Mesothelial cell of epicardium (in vitro differentiated cells): ENCODE measurements at regions not wholly inside any gene's neighbourhood (a gene's known extent, or its start where the extent isn't known, plus 50 kb on each side); places are given as distances from the start of the nearest gene placed in this dataset.

ENCODE experiments used
- DNase-seq, 2 experiments: peaks; one replicate each; pipeline ENCODE4 v3.0.0; 2021; ENCODE audit warnings: low spot score in 2 of 2; ENCODE audit not compliant: unreplicated experiment in 2 of 2
- H3K27ac Mint-ChIP-seq: 2 replicates; pipeline ENCODE4 v1.8.0; 2021; ENCODE audit warnings: mixed read lengths
- H3K27me3 Mint-ChIP-seq: 2 replicates; pipeline ENCODE4 v1.8.0; 2021; ENCODE audit warnings: low read depth, mixed read lengths
- H3K36me3 Mint-ChIP-seq: 2 replicates; pipeline ENCODE4 v1.8.0; 2021; ENCODE audit warnings: mixed read lengths
- H3K4me1 Mint-ChIP-seq: 2 replicates; pipeline ENCODE4 v1.8.0; 2021; ENCODE audit warnings: mixed read lengths
- H3K4me3 Mint-ChIP-seq: 2 replicates; pipeline ENCODE4 v1.8.0; 2021; ENCODE audit warnings: mild to moderate bottlenecking, moderate library complexity, mixed read lengths
- H3K9me3 Mint-ChIP-seq: 2 replicates; pipeline ENCODE4 v1.8.0; 2021; ENCODE audit warnings: mixed read lengths
- TF ChIP-seq, protein P1 (sequence below): fragments of 200-600 bp; sonication (generic); IDR thresholded peaks from one replicate; pipeline ENCODE4 v1.5.0; 2021; ENCODE audit warnings: antibody characterized with exemption; ENCODE audit not compliant: unreplicated experiment

DNA sequence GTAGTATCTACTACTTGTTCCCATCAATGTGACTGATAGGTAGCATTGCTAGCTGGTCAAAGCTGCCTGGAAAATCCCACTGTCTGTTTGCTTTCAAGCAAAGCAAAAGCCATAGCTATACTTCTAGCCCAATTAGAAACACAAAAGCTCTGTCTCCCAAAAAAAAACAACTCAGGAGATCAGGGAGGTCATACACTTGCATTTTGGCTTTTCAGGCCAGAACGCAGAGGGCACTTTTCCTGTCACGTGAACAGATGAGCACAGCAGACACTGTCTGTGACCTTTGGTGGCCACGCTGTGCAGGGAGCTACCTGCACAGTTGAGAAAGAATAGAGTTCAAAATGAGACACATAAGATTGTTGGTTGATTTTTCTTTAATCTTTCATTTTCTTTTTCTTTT, 441.7 kb upstream of the PDZRN3 start:
- no peaks in the 10 kb centered on the region for H3K36me3 Mint-ChIP-seq
- peaks cover 13% of the 10 kb centered on the region for H3K27me3 Mint-ChIP-seq
- TF ChIP-seq, protein P1, sequence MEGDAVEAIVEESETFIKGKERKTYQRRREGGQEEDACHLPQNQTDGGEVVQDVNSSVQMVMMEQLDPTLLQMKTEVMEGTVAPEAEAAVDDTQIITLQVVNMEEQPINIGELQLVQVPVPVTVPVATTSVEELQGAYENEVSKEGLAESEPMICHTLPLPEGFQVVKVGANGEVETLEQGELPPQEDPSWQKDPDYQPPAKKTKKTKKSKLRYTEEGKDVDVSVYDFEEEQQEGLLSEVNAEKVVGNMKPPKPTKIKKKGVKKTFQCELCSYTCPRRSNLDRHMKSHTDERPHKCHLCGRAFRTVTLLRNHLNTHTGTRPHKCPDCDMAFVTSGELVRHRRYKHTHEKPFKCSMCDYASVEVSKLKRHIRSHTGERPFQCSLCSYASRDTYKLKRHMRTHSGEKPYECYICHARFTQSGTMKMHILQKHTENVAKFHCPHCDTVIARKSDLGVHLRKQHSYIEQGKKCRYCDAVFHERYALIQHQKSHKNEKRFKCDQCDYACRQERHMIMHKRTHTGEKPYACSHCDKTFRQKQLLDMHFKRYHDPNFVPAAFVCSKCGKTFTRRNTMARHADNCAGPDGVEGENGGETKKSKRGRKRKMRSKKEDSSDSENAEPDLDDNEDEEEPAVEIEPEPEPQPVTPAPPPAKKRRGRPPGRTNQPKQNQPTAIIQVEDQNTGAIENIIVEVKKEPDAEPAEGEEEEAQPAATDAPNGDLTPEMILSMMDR: no peak
- no peak overlapping the region for H3K27ac Mint-ChIP-seq
- H3K4me3 Mint-ChIP-seq: no peak overlapping the region
- H3K4me1 Mint-ChIP-seq: peaks cover 2% of the 10 kb centered on the region
- H3K9me3 Mint-ChIP-seq: no peaks in the 10 kb centered on the region
- DNase-seq: no peak

DNA sequence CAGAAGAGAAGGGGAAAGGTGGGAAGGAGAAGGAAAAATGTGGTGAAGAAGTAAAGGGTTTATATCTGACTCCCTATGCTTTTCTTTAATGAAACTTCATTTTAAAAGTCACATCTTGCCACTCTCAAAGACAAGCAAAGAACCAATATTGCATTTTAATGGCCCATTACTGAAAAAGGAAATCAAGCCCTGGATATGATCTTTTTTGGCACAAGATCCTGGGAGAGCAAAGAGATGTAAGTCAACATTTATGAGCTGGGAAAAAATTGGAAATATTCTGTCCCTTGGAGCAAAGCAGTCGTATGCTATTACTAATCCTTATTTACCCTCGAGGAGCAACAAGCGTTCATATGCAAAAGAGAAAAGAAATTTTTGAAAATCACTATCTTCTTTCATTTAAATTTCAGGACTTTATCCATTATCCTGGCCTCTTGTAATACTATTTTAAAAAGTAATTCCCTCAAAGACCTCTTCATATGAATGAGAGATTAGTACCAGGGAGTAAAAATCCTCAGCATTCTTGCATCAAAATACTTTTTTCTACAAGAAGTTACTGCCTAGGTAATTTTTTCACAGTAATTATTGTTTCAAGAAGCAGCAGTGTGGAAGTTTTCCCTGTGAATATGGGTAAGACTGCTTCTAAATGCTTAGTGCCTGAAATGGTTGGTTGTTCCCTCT, 435.3 kb upstream of the PDZRN3 start:
- Mint-ChIP-seq H3K27me3 (no peaks in the 10 kb centered on the region), H3K36me3 (no peaks in the 10 kb centered on the region), H3K4me3 (no peak overlapping the region), H3K27ac (no peak overlapping the region), H3K9me3 (no peaks in the 10 kb centered on the region), H3K4me1 (peaks cover 11% of the 10 kb centered on the region)
- no peak for DNase-seq
- TF ChIP-seq, protein P1: no peak

DNA sequence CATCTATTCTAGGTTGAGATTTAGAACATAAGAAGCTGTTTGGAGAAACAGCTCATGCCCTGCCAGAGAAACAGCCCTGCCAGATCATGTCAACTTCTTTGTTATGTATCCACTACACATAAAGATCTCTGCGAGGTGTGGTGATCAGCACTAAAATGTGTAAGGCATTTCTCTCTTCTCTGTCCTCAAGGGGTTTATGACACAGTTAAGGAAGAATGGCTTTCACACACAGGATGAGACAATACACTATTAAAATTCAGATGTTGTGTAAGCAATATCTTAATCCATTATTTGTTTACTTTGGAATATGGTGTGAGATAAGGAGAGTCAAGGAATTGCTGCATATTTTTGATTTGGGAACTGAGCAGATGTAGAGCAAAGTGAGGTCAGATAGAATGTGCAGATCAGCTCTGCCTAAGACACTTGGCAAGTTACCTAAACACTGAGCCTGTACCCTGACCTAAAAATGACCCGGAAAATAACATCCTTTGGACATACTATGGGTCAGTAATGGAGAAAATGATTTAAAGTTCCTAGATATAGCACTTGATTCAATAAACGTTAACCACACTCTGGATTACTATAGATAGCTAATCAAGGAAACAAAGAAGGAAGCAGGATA, 434.7 kb upstream of the PDZRN3 start:
- Mint-ChIP-seq H3K27ac (no peak overlapping the region), H3K4me1 (peaks cover 18% of the 10 kb centered on the region), H3K27me3 (no peaks in the 10 kb centered on the region), H3K4me3 (no peak overlapping the region), H3K9me3 (no peaks in the 10 kb centered on the region), H3K36me3 (no peaks in the 10 kb centered on the region)
- no peak for DNase-seq
- TF ChIP-seq, protein P1: no peak

DNA sequence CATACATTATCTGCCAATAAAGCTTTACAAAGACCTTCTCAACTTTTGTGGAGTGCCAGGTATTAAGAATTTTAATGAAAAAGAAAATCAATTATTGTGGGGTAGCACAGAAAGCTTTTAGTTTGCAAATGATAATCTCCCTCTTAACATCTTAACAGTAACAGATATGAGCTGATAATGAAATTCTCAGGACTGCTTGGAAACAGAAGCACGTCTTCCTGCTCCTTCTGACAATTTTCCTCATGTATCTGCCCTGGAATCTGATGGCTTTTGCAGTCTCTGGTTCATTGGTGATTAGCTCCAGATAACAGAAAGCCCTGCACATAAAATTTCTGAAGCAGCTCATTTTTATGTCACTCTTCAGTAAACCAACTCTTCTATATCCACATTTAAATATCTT, 432.4 kb upstream of the PDZRN3 start:
- Mint-ChIP-seq H3K27me3 (no peaks in the 10 kb centered on the region), H3K27ac (no peak overlapping the region), H3K36me3 (no peaks in the 10 kb centered on the region), H3K9me3 (no peaks in the 10 kb centered on the region), H3K4me1 (peaks cover 20% of the 10 kb centered on the region), H3K4me3 (no peak overlapping the region)
- DNase-seq: no peak
- TF ChIP-seq, protein P1: no peak

DNA sequence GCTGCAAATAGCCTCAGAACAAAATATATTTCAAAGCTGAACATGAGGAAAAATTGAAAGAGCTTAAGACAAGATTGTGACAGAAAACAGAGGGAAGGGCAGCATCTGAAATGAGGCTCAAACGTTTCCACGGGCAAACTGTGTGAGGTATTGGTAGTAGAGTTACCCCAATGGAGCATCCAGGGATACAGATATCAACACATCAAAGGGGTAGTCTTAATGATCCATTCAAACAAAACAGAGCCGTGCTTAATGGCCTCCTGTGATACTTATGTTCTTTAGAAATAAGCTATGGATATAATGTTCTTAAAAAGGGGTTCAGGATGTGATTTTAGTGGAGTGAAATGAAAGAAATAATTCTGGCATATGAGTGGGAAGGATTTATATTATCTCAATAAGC, 430.3 kb upstream of the PDZRN3 start:
- TF ChIP-seq, protein P1: no peak
- H3K9me3 Mint-ChIP-seq: no peaks in the 10 kb centered on the region
- no peak overlapping the region for H3K4me3 Mint-ChIP-seq
- no peaks in the 10 kb centered on the region for H3K36me3 Mint-ChIP-seq
- no peaks in the 10 kb centered on the region for H3K27me3 Mint-ChIP-seq
- H3K4me1 Mint-ChIP-seq: peaks cover 19% of the 10 kb centered on the region
- DNase-seq: no peak
- peak overlapping the region; percentile 12 for H3K27ac Mint-ChIP-seq
